Stimulated activated CD8-positive, alpha-beta memory T cell treated with anti-CD3 and anti-CD28 coated beads, Interleukin-4, amount 100 ng/mL, for 48 hours (primary cell): ENCODE measurements at regions not wholly inside any gene's neighbourhood (a gene's known extent, or its start where the extent isn't known, plus 50 kb on each side); places are given as distances from the start of the nearest gene placed in this dataset.
"Not testable (repeated sequence)": the region's sequence is repeated elsewhere in the genome, so short reads cannot be mapped to it uniquely, and the experiment has no call there.

Experiments used
- DNase-seq: peaks from one replicate; pipeline ENCODE4 v3.0.0-alpha.2; 2020

- DNase-seq = not testable (repeated sequence)
Observed at GRCh38 chr5:34331928-34332454, 289.0 kb upstream of the C1QTNF3 start.

GRCh38 chr5:34339408-34340001, 296.5 kb upstream of the C1QTNF3 start:
- DNase-seq = not testable (repeated sequence)

- not testable (repeated sequence) for DNase-seq
Observed at GRCh38 chr5:34354440-34354839, 301.7 kb upstream of the RAI14 start.

GRCh38 chr5:34371417-34371816, 284.7 kb upstream of the RAI14 start:
- not testable (repeated sequence) for DNase-seq

- not testable (repeated sequence) for DNase-seq
Observed at GRCh38 chr5:34371817-34372216, 284.3 kb upstream of the RAI14 start.

- DNase-seq = not testable (repeated sequence)
Observed at GRCh38 chr5:34372739-34373138, 283.4 kb upstream of the RAI14 start.

GRCh38 chr5:34377651-34378050, 278.5 kb upstream of the RAI14 start:
- DNase-seq = not testable (repeated sequence)

GRCh38 chr5:34378498-34378897, 277.6 kb upstream of the RAI14 start:
- not testable (repeated sequence) for DNase-seq

- not testable (repeated sequence) for DNase-seq
Observed at GRCh38 chr5:34388754-34389153, 267.4 kb upstream of the RAI14 start.

- DNase-seq = no peak
Observed at GRCh38 chr5:34409373-34409772, 246.8 kb upstream of the RAI14 start.

- no peak for DNase-seq
Observed at GRCh38 chr5:34410411-34411139, 245.6 kb upstream of the RAI14 start.

GRCh38 chr5:34411470-34412346, 244.4 kb upstream of the RAI14 start:
- DNase-seq = no peak

- DNase-seq = no peak
Observed at GRCh38 chr5:34412736-34413135, 243.4 kb upstream of the RAI14 start.

GRCh38 chr5:34415559-34416198, 240.4 kb upstream of the RAI14 start:
- DNase-seq = no peak

GRCh38 chr5:34416501-34417008, 239.6 kb upstream of the RAI14 start:
- no peak for DNase-seq

- DNase-seq = not testable (repeated sequence)
Observed at GRCh38 chr5:34420191-34420590, 235.9 kb upstream of the RAI14 start.

GRCh38 chr5:34436761-34437501, 219.2 kb upstream of the RAI14 start:
- no peak for DNase-seq

- no peak for DNase-seq
Observed at GRCh38 chr5:34439601-34440000, 216.5 kb upstream of the RAI14 start.

GRCh38 chr5:34441767-34442166, 214.4 kb upstream of the RAI14 start:
- not testable (repeated sequence) for DNase-seq

- DNase-seq = no peak
Observed at GRCh38 chr5:34447424-34447823, 208.7 kb upstream of the RAI14 start.

- no peak for DNase-seq
Observed at GRCh38 chr5:34449639-34450038, 206.5 kb upstream of the RAI14 start.

GRCh38 chr5:34450338-34450737, 205.8 kb upstream of the RAI14 start:
- DNase-seq = no peak
